Right kidney (tissue), 1 donor: ENCODE measurements at regions not wholly inside any gene's neighbourhood (a gene's known extent, or its start where the extent isn't known, plus 50 kb on each side); places are given as distances from the start of the nearest gene placed in this dataset.

Experiments
- DNase-seq: peaks from one replicate; pipeline ENCODE4 v3.0.0-alpha.2; 2016

- DNase-seq: no peak
Observed at GRCh38 chr13:68026077-68026476, 795.9 kb upstream of the PCDH9 start.

DNA sequence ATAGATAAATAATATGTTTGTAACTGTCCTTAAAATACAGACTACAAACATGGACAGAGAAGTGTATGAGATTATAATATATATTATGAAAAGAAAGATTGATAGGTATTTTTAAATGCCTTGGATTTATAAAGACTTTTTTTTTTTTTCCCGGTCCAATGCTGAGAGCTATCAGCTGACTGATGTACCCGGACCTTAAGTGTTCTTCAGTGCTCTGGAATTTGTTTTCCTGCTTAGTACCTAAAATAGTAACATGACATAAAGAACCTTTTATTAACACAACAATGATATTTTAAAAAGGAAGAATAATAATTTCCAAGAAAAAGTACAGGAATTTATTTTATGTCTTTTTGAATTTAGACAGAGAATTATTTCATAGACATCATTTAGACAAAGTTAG lies 795.5 kb upstream of the PCDH9 start:
- DNase-seq: no peak

DNA sequence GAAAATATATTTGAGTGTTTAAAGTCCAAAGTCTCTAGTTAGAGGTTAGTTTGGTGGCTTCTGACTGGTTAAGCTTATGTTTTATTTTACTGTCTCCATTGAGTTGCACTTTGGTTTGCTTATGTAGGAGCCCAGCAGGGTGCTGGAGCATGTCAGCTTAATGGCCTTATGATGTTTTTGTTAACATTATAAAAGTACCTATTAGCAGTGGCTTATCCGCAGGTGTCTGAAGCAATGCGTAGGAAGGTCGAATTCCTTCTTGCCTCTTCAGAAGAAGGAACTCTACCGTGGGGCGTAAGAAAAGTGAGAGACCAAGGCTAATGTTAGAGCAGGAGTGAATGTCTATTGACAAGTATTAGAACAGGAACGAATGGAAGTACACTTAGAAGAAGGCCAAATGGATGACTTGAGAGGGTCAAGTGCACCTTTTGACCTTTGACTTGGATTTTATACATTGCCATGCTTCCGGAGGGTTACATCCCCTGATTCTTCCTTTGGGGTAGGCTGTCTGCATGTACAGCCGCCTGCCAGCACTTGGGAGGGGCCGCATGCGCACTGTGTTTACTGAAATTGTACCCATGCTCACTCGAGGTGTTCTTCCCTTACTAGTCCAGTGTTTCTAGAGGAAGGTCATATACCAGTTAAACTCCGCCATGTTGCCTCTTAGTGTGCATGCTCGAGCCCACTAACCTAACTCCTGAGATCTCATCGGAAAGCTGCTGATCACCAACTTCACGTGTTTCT lies 793.9 kb upstream of the PCDH9 start:
- DNase-seq: no peak

GRCh38 chr13:68019901-68020300 lies 789.8 kb upstream of the PCDH9 start:
- no peak for DNase-seq

DNA sequence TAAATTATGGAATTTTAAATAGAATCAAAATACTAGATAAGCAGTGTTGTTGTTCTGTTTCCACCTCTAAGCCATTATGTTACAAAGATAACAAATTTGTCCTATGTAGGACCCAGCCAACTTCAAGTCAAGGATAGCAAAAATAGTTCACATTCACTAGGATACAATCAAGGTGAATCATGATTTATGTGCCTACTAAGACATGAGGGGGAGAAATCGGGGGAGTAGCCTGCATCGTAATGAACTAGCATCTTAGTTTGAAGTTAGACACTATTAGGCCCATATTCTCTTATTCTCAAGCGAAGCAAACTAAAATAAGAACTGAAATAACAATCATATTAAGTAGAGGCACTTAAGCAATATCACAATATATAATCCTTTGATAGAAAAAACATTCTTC lies 779.4 kb upstream of the PCDH9 start:
- no peak for DNase-seq

DNA sequence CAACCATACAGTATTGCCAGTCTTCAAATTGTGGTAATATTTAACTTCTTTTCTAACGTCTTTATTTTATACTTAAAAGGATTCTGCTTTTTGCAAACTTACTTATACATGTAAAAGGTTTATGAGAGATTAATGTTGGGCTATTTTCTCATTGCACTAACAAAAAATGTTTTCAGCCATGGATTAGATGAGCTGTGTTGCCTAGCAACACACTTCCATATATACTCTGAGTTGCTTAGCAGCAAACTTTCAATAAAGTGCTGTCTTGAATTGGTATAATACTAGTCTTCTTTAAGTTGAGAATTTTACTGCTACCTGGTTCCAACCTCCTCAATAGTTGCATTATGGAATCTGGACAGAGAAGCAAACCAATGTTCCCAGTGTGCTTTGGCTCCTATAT lies 777.4 kb upstream of the PCDH9 start:
- DNase-seq: no peak

GRCh38 chr13:67996101-67996500 lies 766.0 kb upstream of the PCDH9 start:
- DNase-seq: no peak

GRCh38 chr13:67990868-67991267 lies 760.7 kb upstream of the PCDH9 start:
- no peak for DNase-seq

- no peak for DNase-seq
Observed at GRCh38 chr13:67986234-67986633, 756.1 kb upstream of the PCDH9 start.

DNA sequence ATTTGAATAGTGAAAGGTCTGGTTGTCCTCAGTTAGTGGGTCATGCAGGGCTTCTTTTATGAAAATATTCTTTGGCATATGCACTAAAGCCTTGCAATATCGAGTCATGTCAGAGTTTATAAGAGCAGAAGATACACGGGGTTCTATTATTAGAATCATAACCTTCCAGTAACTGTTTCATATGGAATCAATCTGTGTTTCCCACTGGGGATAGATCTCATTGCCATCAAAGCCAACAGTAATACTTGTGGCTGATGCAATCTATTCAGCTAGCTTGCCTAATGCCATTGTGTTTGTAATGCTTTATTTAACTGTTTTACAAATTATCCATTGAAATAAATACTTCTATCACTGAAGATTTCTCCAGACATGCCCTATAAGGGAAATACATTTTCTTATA lies 746.9 kb upstream of the PCDH9 start:
- no peak for DNase-seq

DNA sequence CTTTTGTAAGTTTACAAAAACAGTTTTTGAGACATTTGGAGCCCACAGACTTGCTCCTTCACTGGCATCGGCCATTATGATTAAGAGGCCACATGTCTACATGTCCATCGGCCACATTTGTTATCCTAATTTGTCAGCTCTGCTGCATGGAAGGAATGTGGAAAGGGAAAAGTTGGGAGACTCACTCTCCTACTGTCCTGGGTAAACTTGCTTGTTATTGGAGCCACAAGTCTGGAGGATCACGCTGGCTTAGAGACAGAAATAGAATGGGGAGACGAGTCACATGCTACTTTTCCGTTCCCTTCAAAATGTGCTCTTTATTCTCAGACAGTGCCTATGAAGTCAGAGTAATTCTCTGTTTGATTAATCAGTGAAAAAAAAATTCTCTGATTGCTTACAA lies 741.2 kb upstream of the PCDH9 start:
- DNase-seq: no peak

DNA sequence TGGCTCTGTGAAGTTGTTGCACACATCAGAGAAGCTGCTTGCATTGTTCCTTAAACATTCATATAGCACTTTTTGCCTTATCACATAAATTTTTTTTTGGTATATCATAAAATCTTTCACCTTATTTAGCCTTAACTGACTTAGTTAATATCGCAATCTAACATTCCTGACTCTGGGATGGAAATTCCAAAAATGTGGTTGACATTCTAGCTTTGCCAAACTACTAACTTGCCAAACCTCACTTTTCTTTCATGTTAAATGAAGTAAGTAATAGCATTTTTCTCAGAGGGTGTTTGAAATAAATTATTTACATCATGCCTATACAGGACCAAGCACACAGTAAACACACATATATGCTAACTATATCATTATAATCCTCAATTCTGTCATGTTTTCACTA lies 736.9 kb upstream of the PCDH9 start:
- DNase-seq: no peak

- DNase-seq: no peak
Observed at GRCh38 chr13:67966065-67966464, 735.9 kb upstream of the PCDH9 start.

- no peak for DNase-seq
Observed at GRCh38 chr13:67964986-67965385, 734.9 kb upstream of the PCDH9 start.

GRCh38 chr13:67964091-67964490 lies 734.0 kb upstream of the PCDH9 start:
- DNase-seq: no peak

- DNase-seq: no peak
Observed at GRCh38 chr13:67961331-67961730, 731.2 kb upstream of the PCDH9 start.

DNA sequence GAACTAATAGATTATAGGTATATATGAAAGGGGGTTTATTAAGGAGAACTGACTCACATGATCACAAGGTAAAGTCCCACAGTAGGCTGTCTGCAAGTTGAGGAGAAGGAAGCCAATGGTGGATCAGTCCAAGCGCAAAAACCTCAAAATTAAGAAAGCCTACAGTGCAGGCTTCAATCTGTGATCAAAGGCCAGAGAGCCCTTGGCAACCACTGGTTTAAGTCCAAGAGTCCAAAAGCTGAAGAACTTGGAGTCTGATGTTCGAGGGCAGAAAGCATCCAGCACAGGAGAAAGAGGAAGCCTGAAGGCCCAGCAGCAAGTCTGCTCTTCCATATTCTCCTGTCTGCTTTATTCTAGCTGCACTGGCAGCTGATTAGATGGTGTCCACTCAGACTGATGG lies 721.3 kb upstream of the PCDH9 start:
- DNase-seq: no peak

- DNase-seq: no peak
Observed at GRCh38 chr13:67950603-67951002, 720.5 kb upstream of the PCDH9 start.

- DNase-seq: no peak
Observed at GRCh38 chr13:67946131-67946530, 716.0 kb upstream of the PCDH9 start.

GRCh38 chr13:67943116-67943515 lies 713.0 kb upstream of the PCDH9 start:
- no peak for DNase-seq

DNA sequence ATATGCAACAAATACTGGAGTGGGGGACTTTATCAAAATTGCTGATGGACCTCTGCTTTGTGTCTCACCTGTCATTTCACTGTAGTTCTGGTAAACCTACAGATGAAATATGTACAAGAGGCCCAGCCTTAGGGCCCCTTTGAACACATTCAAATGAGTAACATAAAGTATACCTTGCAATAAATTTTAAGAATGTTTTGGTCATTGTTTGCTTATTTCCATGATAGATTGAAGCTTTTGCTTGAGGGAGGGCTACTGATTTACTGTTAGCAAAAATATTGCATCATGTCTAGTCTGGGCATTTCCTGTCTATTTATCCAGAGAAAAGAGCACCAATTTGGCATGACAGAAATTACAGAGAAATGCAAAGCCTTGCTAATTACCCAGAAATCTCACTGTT lies 705.5 kb upstream of the PCDH9 start:
- no peak for DNase-seq

DNA sequence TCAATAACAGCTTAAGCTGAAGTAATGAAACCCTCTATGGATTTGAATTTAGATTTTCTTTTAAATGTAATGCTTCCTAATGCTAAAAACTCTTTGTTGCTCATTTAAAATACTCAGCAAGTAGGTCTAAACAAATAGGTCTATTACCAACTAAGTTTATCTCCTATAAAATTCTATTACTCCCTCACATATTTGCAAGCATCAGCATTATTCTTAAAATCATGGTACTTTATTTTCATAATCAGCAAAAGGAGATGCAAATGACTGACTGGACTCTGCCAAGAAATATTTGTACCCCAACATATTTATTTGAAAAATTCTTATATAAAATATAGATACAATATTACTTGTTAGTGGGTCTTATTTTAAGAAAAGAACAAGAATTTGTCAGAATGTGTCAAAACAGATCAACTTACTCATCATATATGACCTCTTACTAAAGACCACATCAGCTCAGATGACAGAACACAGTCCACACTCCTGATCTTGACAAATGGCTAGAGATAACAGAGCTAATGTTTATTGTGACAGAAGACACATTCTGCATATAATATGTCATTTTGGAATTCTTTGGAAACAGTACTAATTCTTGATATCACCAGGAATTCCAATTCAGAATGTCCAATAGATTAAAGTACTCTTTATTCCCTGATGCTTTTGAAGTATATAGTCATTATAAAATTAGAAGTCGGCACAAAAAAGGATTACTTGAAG lies 704.6 kb upstream of the PCDH9 start:
- DNase-seq: no peak

- no peak for DNase-seq
Observed at GRCh38 chr13:67932991-67933390, 702.9 kb upstream of the PCDH9 start.

GRCh38 chr13:67917291-67917987 lies 687.3 kb upstream of the PCDH9 start:
- DNase-seq: no peak
